ENCODE measurements at regions not wholly inside any gene's neighbourhood (a gene's known extent, or its start where the extent isn't known, plus 50 kb on each side); places are given as distances from the start of the nearest gene placed in this dataset.

GRCh38 chr20:52913650-52914387 is 58.3 kb upstream of the TSHZ2 start:
- H3K27me3 ChIP-seq (replicated peaks; ENCODE audit: insufficient read depth): no peaks in the 10 kb centered on the region
- no peaks in the 10 kb centered on the region for H3K36me3 ChIP-seq
- H3K4me1 ChIP-seq (replicated peaks): no peaks in the 10 kb centered on the region
- no peak for TF ChIP-seq POLR2AphosphoS5 (IDR thresholded peaks at IDR 0.05)
- TF ChIP-seq POLR2A (IDR thresholded peaks at IDR 0.05): no peak
- TF ChIP-seq CTCF (IDR thresholded peaks at IDR 0.05): no peak
- H3K4me3 ChIP-seq: no peak overlapping the region
- no peak overlapping the region for H3K27ac ChIP-seq
- intact Hi-C loops (cut with DNase I): no loop called here
- DNase-seq (ENCODE audit: low spot score): no peak
- WGBS: 89% methylated on average over 3 of the region's 3 CpGs
- no peaks in the 10 kb centered on the region for H3K9me3 ChIP-seq

- intact Hi-C loops (cut with DNase I): no loop called here
- 64% methylated on average over 8 of the region's 8 CpGs for WGBS
- no peak overlapping the region for H3K4me3 ChIP-seq
- H3K27ac ChIP-seq: no peak overlapping the region
- no peaks in the 10 kb centered on the region for H3K4me1 ChIP-seq (replicated peaks)
- TF ChIP-seq CTCF (IDR thresholded peaks at IDR 0.05) (no peak), POLR2AphosphoS5 (IDR thresholded peaks at IDR 0.05) (no peak), POLR2A (IDR thresholded peaks at IDR 0.05) (no peak)
- no peaks in the 10 kb centered on the region for H3K36me3 ChIP-seq
- H3K27me3 ChIP-seq (replicated peaks; ENCODE audit: insufficient read depth): no peaks in the 10 kb centered on the region
- H3K9me3 ChIP-seq: no peaks in the 10 kb centered on the region
- no peak for DNase-seq (ENCODE audit: low spot score)
These were observed 66.7 kb upstream of the TSHZ2 start for GRCh38 chr20:52905241-52905994.

- no peak overlapping the region for H3K27ac ChIP-seq
- no peaks in the 10 kb centered on the region for H3K27me3 ChIP-seq (replicated peaks; ENCODE audit: insufficient read depth)
- H3K36me3 ChIP-seq: no peaks in the 10 kb centered on the region
- no peak for DNase-seq (ENCODE audit: low spot score)
- H3K4me1 ChIP-seq (replicated peaks): no peaks in the 10 kb centered on the region
- H3K9me3 ChIP-seq: no peaks in the 10 kb centered on the region
- WGBS: 38% methylated on average over 2 of the region's 2 CpGs
- intact Hi-C loops (cut with DNase I): no loop called here
- TF ChIP-seq CTCF (IDR thresholded peaks at IDR 0.05) (no peak), POLR2A (IDR thresholded peaks at IDR 0.05) (no peak), POLR2AphosphoS5 (IDR thresholded peaks at IDR 0.05) (no peak)
- H3K4me3 ChIP-seq: no peak overlapping the region
These were observed 67.3 kb upstream of the TSHZ2 start for GRCh38 chr20:52904837-52905236.

- no peaks in the 10 kb centered on the region for H3K27me3 ChIP-seq (replicated peaks; ENCODE audit: insufficient read depth)
- no peaks in the 10 kb centered on the region for H3K36me3 ChIP-seq
- no peak for TF ChIP-seq POLR2A (IDR thresholded peaks at IDR 0.05)
- TF ChIP-seq CTCF (IDR thresholded peaks at IDR 0.05): no peak
- no peak for TF ChIP-seq POLR2AphosphoS5 (IDR thresholded peaks at IDR 0.05)
- no peaks in the 10 kb centered on the region for H3K4me1 ChIP-seq (replicated peaks)
- no peak overlapping the region for H3K4me3 ChIP-seq
- H3K27ac ChIP-seq: no peak overlapping the region
- intact Hi-C loops (cut with DNase I): no loop called here
- DNase-seq (ENCODE audit: low spot score): no peak
- WGBS: 68% methylated on average over 5 of the region's 5 CpGs
- no peaks in the 10 kb centered on the region for H3K9me3 ChIP-seq
These were observed 73.0 kb upstream of the TSHZ2 start for GRCh38 chr20:52899041-52899608.

Data from prostate gland (tissue), 2 donors.